Smooth muscle cell (in vitro differentiated cells): ENCODE measurements at regions not wholly inside any gene's neighbourhood (a gene's known extent, or its start where the extent isn't known, plus 50 kb on each side); places are given as distances from the start of the nearest gene placed in this dataset.
"Not testable (repeated sequence)": the region's sequence is repeated elsewhere in the genome, so short reads cannot be mapped to it uniquely, and the experiment has no call there.

Experiments used
- DNase-seq: peaks from one replicate; lab custom pipeline; 2025; ENCODE audit not compliant: unreplicated experiment; lab: John Stamatoyannopoulos, UW
- H2AFZ ChIP-seq: fragments of 200-600 bp; sonication (generic); 2 replicates; pipeline ENCODE4 v1.6.0; 2016; ENCODE audit warnings: antibody characterized with exemption, low read depth, mild to moderate bottlenecking
- H3F3A ChIP-seq: fragments of 200-600 bp; sonication (generic); 2 replicates; pipeline ENCODE4 v1.6.0; 2017; ENCODE audit warnings: antibody characterized with exemption, low read depth
- H3K27ac ChIP-seq: fragments of 200-600 bp; sonication (generic); 2 replicates; pipeline ENCODE4 v1.5.1; 2016; ENCODE audit warnings: low read depth, mild to moderate bottlenecking
- H3K27me3 ChIP-seq: fragments of 200-600 bp; sonication (generic); 2 replicates; pipeline ENCODE4 v1.6.1; 2016; ENCODE audit warnings: low read depth, mild to moderate bottlenecking
- H3K36me3 ChIP-seq: fragments of 200-600 bp; sonication (generic); 2 replicates; pipeline ENCODE4 v1.5.1; 2016; ENCODE audit warnings: low read depth
- H3K4me1 ChIP-seq: fragments of 200-600 bp; sonication (generic); 2 replicates; pipeline ENCODE4 v1.5.1; 2016; ENCODE audit warnings: low read depth
- H3K4me2 ChIP-seq: fragments of 200-600 bp; sonication (generic); 2 replicates; pipeline ENCODE4 v1.6.0; 2016; ENCODE audit warnings: mild to moderate bottlenecking
- H3K4me3 ChIP-seq: fragments of 200-600 bp; sonication (generic); 2 replicates; pipeline ENCODE4 v1.5.1; 2016; ENCODE audit warnings: mild to moderate bottlenecking
- H3K79me2 ChIP-seq: fragments of 200-600 bp; sonication (generic); 2 replicates; pipeline ENCODE4 v1.6.0; 2016; ENCODE audit warnings: low read depth, mild to moderate bottlenecking
- H3K9ac ChIP-seq: fragments of 200-600 bp; sonication (generic); 2 replicates; pipeline ENCODE4 v1.6.0; 2016; ENCODE audit warnings: low read depth
- H3K9me3 ChIP-seq: fragments of 200-600 bp; sonication (generic); replicated peaks from 2 replicates; pipeline ENCODE4 v1.5.1; 2016; ENCODE audit warnings: low read depth
- H4K20me1 ChIP-seq: fragments of 200-600 bp; sonication (generic); 2 replicates; pipeline ENCODE4 v1.6.0; 2016; ENCODE audit warnings: low read depth
- CTCF ChIP-seq: fragments of 200-600 bp; sonication (generic); IDR thresholded peaks from 2 replicates; pipeline ENCODE4 v1.5.1; 2017; ENCODE audit warnings: borderline replicate concordance, mild to moderate bottlenecking, antibody characterized with exemption; ENCODE audit not compliant: insufficient read depth, poor library complexity, severe bottlenecking
- WGBS: methylation state at CpG from one replicate; pipeline ENCODE4 v1.1.7; 2016; ENCODE audit warnings: low lambda C conversion rate; 5-methylcytosine and 5-hydroxymethylcytosine counted together

GRCh38 chr12:102298022-102298421 is 100.4 kb upstream of the PMCH start:
- Histone ChIP-seq H3K4me1 (no peaks in the 10 kb centered on the region), H3K79me2 (no peaks in the 10 kb centered on the region), H2AFZ (no peak overlapping the region), H3K4me2 (peak overlapping the region; percentile 13), H3K9ac (no peak overlapping the region), H3K4me3 (no peak overlapping the region), H4K20me1 (no peaks in the 10 kb centered on the region), H3K27me3 (no peaks in the 10 kb centered on the region), H3K36me3 (no peaks in the 10 kb centered on the region), H3K9me3 (no peaks in the 10 kb centered on the region), H3K27ac (peak overlapping the region; percentile 23), H3F3A (no peaks in the 10 kb centered on the region)
- TF ChIP-seq CTCF: no peak
- 67% methylated on average over 3 of the region's 3 CpGs for WGBS
- no peak for DNase-seq

GRCh38 chr12:102297412-102297811 is 99.8 kb upstream of the PMCH start:
- Histone ChIP-seq H3K9me3 (no peaks in the 10 kb centered on the region), H3K4me2 (no peak overlapping the region), H3K79me2 (no peaks in the 10 kb centered on the region), H3K4me3 (no peak overlapping the region), H4K20me1 (no peaks in the 10 kb centered on the region), H3K9ac (no peak overlapping the region), H3K27ac (peak overlapping the region; percentile 23), H3K27me3 (no peaks in the 10 kb centered on the region), H3K36me3 (no peaks in the 10 kb centered on the region), H3K4me1 (no peaks in the 10 kb centered on the region), H3F3A (no peaks in the 10 kb centered on the region), H2AFZ (no peak overlapping the region)
- no peak for DNase-seq
- 100% methylated on average over 2 of the region's 2 CpGs for WGBS
- TF ChIP-seq CTCF: no peak

GRCh38 chr12:102294568-102294967 is 96.9 kb upstream of the PMCH start:
- H3K4me1 ChIP-seq: no peaks in the 10 kb centered on the region

DNA sequence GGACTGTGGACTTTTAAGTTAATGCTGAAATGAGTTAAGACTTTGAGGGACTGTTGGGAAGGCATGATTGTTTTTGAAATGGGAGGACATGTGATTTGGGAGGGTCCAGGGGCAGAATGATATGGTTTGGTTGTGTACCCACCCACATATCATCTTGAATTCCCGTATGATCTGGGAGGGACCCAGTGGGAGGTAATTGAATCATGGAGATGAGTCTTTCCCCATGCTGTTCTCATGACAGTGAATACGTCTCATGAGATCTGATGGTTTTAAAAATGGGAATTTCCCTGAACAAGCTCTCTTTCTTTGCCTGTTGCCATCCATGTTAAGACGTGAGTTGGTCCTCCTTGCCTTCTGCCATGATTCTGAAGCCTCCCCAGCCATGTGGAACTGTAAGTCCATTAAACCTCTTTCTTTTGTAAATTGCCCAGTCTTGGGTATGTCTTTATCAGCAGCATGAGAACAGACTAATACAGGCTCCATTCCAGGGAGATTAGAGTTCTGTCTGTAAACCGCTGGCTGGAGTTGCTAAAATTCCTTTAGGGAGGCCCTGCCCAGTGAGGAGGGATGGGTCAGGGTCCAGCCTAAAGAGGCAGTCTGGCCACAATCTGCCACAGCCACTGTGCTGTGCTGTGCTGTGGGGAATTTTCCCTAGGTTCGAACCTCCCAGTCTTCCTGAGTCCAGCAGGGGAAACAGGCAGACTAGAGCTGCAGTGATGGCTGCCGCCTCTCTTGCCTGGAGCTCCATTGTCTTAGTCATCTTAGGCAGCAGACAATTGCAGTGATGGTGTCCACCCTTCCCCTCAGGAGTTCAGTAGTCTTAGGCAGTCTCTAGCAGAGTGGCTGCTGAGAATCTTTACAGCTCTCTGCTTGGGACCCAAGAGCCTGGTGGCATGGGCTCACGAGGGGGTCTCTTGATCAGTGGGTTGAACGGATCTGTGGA is 94.1 kb upstream of the PMCH start:
- H3K9ac ChIP-seq, H4K20me1 ChIP-seq, H3K79me2 ChIP-seq, H3K4me3 ChIP-seq, H3F3A ChIP-seq, H3K9me3 ChIP-seq, H3K27me3 ChIP-seq, DNase-seq, H3K4me1 ChIP-seq, H3K36me3 ChIP-seq: not testable (repeated sequence)
- peak overlapping the region; percentile 19 for H3K4me2 ChIP-seq
- peak overlapping the region; percentile 36 for H2AFZ ChIP-seq
- H3K27ac ChIP-seq: peak overlapping the region; percentile 30
- WGBS: 52% methylated on average over 8 of the region's 8 CpGs

More at GRCh38 chr12:102294568-102294967, 96.9 kb upstream of the PMCH start:
- no peak for DNase-seq
- 100% methylated on average over 1 of the region's 1 CpG for WGBS
- no peaks in the 10 kb centered on the region for H3K27me3 ChIP-seq
- no peaks in the 10 kb centered on the region for H3K9me3 ChIP-seq
- no peaks in the 10 kb centered on the region for H3K36me3 ChIP-seq
- no peak overlapping the region for H3K27ac ChIP-seq
- no peak overlapping the region for H3K4me3 ChIP-seq
- H2AFZ ChIP-seq: no peak overlapping the region
- no peak overlapping the region for H3K9ac ChIP-seq
- TF ChIP-seq CTCF: no peak
- no peaks in the 10 kb centered on the region for H3F3A ChIP-seq
- no peak overlapping the region for H3K4me2 ChIP-seq
- H4K20me1 ChIP-seq: no peaks in the 10 kb centered on the region
- H3K79me2 ChIP-seq: no peaks in the 10 kb centered on the region

DNA sequence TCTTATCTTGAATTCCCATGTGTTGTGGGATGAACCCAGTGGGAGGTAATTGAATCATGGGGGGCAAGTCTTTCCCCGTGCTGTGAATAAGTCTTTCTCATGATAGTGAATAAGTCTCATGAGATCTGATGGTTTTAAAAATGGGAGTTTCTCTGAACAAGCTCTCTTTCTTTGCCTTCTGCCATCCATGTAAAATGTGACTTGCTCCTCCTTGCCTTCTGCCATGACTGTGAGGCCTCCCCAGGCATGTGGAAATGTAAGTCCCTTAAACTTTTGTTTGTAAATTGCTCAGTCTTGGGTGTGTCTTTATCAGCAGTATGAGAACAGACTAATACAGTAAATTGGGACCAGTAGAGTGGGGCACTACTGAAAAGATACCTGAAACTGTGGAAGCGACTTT is 92.1 kb upstream of the PMCH start:
- H3K79me2 ChIP-seq, H3K9me3 ChIP-seq, H3K27me3 ChIP-seq, H3F3A ChIP-seq, H3K36me3 ChIP-seq, H2AFZ ChIP-seq, H3K27ac ChIP-seq, H3K4me1 ChIP-seq, H3K9ac ChIP-seq, H3K4me2 ChIP-seq, H4K20me1 ChIP-seq, H3K4me3 ChIP-seq, DNase-seq: not testable (repeated sequence)
- WGBS: 91% methylated on average over 2 of the region's 2 CpGs
